ENCODE measurements at regions not wholly inside any gene's neighbourhood (a gene's known extent, or its start where the extent isn't known, plus 50 kb on each side); places are given as distances from the start of the nearest gene placed in this dataset.

- Histone ChIP-seq H3K9me3 (no peaks in the 10 kb centered on the region), H3K27me3 (no peaks in the 10 kb centered on the region), H3K4me3 (no peak overlapping the region), H3K36me3 (no peaks in the 10 kb centered on the region), H3K27ac (peak overlapping the region; percentile 10 to 73 (median 44)), H3K4me1 (peaks cover 6 to 62% (median 29%) of the 10 kb centered on the region in 4 donors)
- DNase-seq (ENCODE audit: low spot score in 2 of 2) = peak in 1 of 2 donors; percentile 33
- no peak for TF ChIP-seq POLR2A (IDR thresholded peaks at IDR 0.05)
- WGBS, 2 donors = 31 to 38% methylated on average over 20 to 21 of the region's 22 CpGs
Measured at GRCh38 chr9:129464972-129465833, 155.7 kb downstream of the C9orf50 start.

GRCh38 chr9:129463994-129464393 lies 156.9 kb downstream of the C9orf50 start:
- Histone ChIP-seq H3K4me1 (peaks cover 14 to 71% (median 41%) of the 10 kb centered on the region in 4 donors), H3K4me3 (no peak overlapping the region), H3K36me3 (no peaks in the 10 kb centered on the region), H3K9me3 (no peaks in the 10 kb centered on the region), H3K27me3 (no peaks in the 10 kb centered on the region), H3K27ac (peak overlapping the region in 2 of 4 donors; percentile 68 to 73)
- WGBS, 2 donors = 79 to 81% methylated on average over 5 of the region's 5 CpGs
- DNase-seq (ENCODE audit: low spot score in 2 of 2) = no peak
- TF ChIP-seq EP300 (IDR thresholded peaks at IDR 0.05) (no peak), POLR2A (IDR thresholded peaks at IDR 0.05) (no peak)

- Histone ChIP-seq H3K4me3 (no peak overlapping the region), H3K36me3 (no peaks in the 10 kb centered on the region), H3K9me3 (no peaks in the 10 kb centered on the region), H3K27me3 (no peaks in the 10 kb centered on the region), H3K27ac (peak overlapping the region in 2 of 4 donors; percentile 68 to 73), H3K4me1 (peaks cover 14 to 76% (median 46%) of the 10 kb centered on the region in 4 donors)
- WGBS, 2 donors = 75 to 80% methylated on average over 10 of the region's 10 CpGs
- no peak for DNase-seq (ENCODE audit: low spot score in 2 of 2)
- TF ChIP-seq CTCF (IDR thresholded peaks at IDR 0.05) = no peak
- TF ChIP-seq POLR2A (IDR thresholded peaks at IDR 0.05) = no peak
- TF ChIP-seq EP300 (IDR thresholded peaks at IDR 0.05) = no peak
Measured at GRCh38 chr9:129463477-129463876, 157.4 kb downstream of the C9orf50 start.

- WGBS, 2 donors = 84 to 91% methylated on average over 15 of the region's 15 CpGs
- DNase-seq (ENCODE audit: low spot score in 2 of 2) = no peak
- H3K27ac ChIP-seq = peak overlapping the region in 2 of 4 donors; percentile 73 to 99
- no peaks in the 10 kb centered on the region for H3K36me3 ChIP-seq
- no peaks in the 10 kb centered on the region for H3K9me3 ChIP-seq
- H3K4me3 ChIP-seq = no peak overlapping the region
- H3K27me3 ChIP-seq = no peaks in the 10 kb centered on the region
- peaks cover 14 to 83% (median 53%) of the 10 kb centered on the region in 4 donors for H3K4me1 ChIP-seq
- no peak for TF ChIP-seq EP300 (IDR thresholded peaks at IDR 0.05)
- no peak for TF ChIP-seq POLR2A (IDR thresholded peaks at IDR 0.05)
- no peak for TF ChIP-seq CTCF (IDR thresholded peaks at IDR 0.05)
Measured at GRCh38 chr9:129462360-129462759, 158.5 kb downstream of the C9orf50 start.

- peak overlapping the region; percentile 98 to 100 (median 99) for H3K27ac ChIP-seq
- no peaks in the 10 kb centered on the region for H3K9me3 ChIP-seq
- H3K36me3 ChIP-seq = no peaks in the 10 kb centered on the region
- H3K4me1 ChIP-seq = peaks cover 12 to 72% (median 46%) of the 10 kb centered on the region in 4 donors
- 0 to 6% methylated on average over 30 to 34 of the region's 51 CpGs for WGBS, 2 donors
- H3K4me3 ChIP-seq = peak overlapping the region; percentile 37 to 55 (median 44)
- TF ChIP-seq POLR2A (IDR thresholded peaks at IDR 0.05) (peak; percentile 91 to 95), CTCF (IDR thresholded peaks at IDR 0.05) (peak in 2 of 5 experiments; percentile 50 to 65), EP300 (IDR thresholded peaks at IDR 0.05) (peak in 1 of 2 donors; percentile 95)
- no peaks in the 10 kb centered on the region for H3K27me3 ChIP-seq
- peak; percentile 95 to 97 for DNase-seq (ENCODE audit: low spot score in 2 of 2)
Measured at GRCh38 chr9:129460323-129461261, 160.3 kb downstream of the C9orf50 start.
